ENCODE measurements at regions not wholly inside any gene's neighbourhood (a gene's known extent, or its start where the extent isn't known, plus 50 kb on each side); places are given as distances from the start of the nearest gene placed in this dataset.

- TF ChIP-seq ZBED4 (CRISPR knock-in tag; IDR thresholded peaks at IDR 0.05; ENCODE audit: borderline replicate concordance) = no peak
- no peak for TF ChIP-seq ZNF569 (CRISPR knock-in tag; IDR thresholded peaks at IDR 0.05; ENCODE audit: borderline replicate concordance)
Observed at GRCh38 chr9:107847978-107848964, 358.7 kb upstream of the KLF4 start (continued).

DNA sequence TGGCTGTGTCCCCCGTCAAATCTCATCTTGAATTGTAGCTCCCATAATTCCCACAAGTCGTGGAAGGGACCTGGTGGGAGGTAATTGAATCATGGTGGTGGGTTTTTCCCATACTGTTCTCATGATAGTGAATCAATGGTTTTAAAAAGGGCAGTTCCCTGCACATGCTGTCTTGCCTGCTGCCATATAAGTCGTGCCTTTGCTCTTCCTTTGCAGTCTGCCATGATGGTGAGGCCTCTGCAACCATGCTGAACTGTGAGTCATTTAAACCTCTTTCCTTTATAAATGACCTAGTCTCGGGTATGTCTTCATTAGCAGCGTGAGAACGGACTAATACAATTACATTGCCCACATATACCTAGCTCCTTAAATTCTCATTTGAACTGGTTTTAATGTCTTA is 353.0 kb upstream of the KLF4 start:
- no peak overlapping the region for H2AFZ ChIP-seq (ENCODE audit: low read length)
- H3K9ac ChIP-seq (ENCODE audit: insufficient read depth, low read depth, low read length) = no peak overlapping the region
- H3K27ac ChIP-seq (ENCODE audit: extremely low read length, insufficient read depth, low read length) = no peak overlapping the region
- no peaks in the 10 kb centered on the region for H4K20me1 ChIP-seq (ENCODE audit: insufficient read depth, low read length)
- FAIRE-seq = no peak
- 26% methylated on average over 5 of the region's 6 CpGs for WGBS (ENCODE audit: low lambda C conversion rate)
- H3K27me3 ChIP-seq (ENCODE audit: control insufficient read depth in 1 of 2, insufficient read depth in 2 of 2, low read length in 2 of 2) = no peaks in the 10 kb centered on the region; a peak in 1 of 5 replicates
- H3K4me1 ChIP-seq (ENCODE audit: insufficient read depth, low read length) = no peaks in the 10 kb centered on the region
- DNase-seq (ENCODE audit: low spot score) = no peak
- intact Hi-C loops (cut with micrococcal nuclease; ENCODE audit: unreplicated experiment) = no loop called here
- no peak for ATAC-seq
- H3K36me3 ChIP-seq (replicated peaks in 1 of 2; ENCODE audit: control insufficient read depth in 1 of 2, insufficient read depth in 2 of 2, low read length in 2 of 2) = no peaks in the 10 kb centered on the region
- H3K4me3 ChIP-seq (replicated peaks in 1 of 3; ENCODE audit: insufficient read depth in 1 of 3, low read depth in 2 of 3, low read length in 3 of 3) = no peak overlapping the region
- POLR2A ChIA-PET = no interaction called here
- in situ Hi-C loops (cut with HindIII; ENCODE audit: extremely low pct_ligation_motif_present, low pct_unique_long_range_greater_than_20kb) = no loop called here
- no peaks in the 10 kb centered on the region for H3K79me2 ChIP-seq (ENCODE audit: insufficient read depth, low read length)
- CTCF ChIA-PET (ENCODE audit: low intra/inter-chr PET ratio, low total read pairs) = no interaction called here
- H3K9me3 ChIP-seq (ENCODE audit: low read length) = no peaks in the 10 kb centered on the region
- no peak for TF ChIP-seq IKZF1 (IDR thresholded peaks at IDR 0.05)
- no TSS peak for BruUV-seq (replicated peaks)
- H3K4me2 ChIP-seq (ENCODE audit: low read depth, low read length) = no peak overlapping the region

Measured in HepG2 (cell line).